HG03460 (cell line): ENCODE measurements at regions not wholly inside any gene's neighbourhood (a gene's known extent, or its start where the extent isn't known, plus 50 kb on each side); places are given as distances from the start of the nearest gene placed in this dataset.
"Not testable (repeated sequence)": the region's sequence is repeated elsewhere in the genome, so short reads cannot be mapped to it uniquely, and the experiment has no call there.

Experiments
- ATAC-seq: cut with Tn5 transposase; IDR thresholded peaks from one replicate; pipeline ENCODE4 v1.9.1; 2021; ENCODE audit not compliant: unreplicated experiment

DNA sequence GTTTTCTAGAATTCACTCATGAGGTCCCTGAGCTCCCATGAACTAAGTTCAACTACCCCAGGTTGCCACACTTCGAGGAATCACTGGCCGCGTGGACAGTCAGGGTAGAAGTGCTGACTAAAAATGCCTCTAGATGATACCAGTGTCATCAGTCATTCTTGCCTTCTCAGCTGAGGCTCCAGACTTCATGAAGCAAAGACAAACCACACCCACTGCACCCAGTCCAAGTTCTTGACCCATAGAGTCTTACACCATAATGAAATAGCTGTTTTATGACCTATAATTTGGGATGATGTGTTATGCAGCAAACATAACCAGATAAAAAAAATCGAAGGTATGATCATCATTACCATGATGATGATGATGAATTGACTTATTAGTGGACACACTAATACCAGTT is 632.9 kb upstream of the TLE4 start:
- no peak for ATAC-seq

GRCh38 chr9:78939311-78940065 is 632.3 kb upstream of the TLE4 start:
- no peak for ATAC-seq

DNA sequence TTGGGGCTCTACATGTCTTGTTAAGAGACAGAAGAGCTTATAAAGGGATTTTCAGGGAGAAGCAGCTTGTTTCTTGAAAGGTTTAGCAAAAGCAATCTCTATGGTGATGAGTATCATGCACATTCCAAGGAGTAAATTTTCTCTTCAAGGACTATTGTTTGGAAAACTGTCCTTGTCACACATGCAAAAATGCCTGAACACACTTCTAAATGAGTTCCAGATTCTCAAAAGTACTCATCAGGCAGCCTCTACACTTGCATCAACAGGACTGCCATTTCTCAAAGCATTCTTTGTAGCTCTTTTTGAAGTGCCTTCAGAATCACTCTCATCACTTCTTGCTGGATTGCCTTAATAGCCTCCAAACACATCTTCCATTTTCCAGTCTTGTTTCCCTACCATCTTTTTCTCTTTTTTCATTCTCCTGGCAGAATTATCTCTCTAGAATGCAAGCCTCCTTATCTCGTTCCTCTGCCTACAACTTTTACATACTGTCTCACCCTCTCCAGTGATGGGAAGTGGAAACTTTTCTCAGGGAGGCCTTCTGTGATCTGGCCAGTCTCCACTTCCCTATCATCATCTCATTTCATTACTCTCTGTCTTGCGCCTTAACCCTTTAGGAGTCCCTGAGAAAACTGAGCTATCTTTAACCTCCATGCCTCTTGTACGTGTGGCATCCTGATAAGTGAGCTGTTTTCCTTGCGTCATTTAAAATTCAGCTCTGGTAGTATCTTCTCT is 631.5 kb upstream of the TLE4 start:
- no peak for ATAC-seq

DNA sequence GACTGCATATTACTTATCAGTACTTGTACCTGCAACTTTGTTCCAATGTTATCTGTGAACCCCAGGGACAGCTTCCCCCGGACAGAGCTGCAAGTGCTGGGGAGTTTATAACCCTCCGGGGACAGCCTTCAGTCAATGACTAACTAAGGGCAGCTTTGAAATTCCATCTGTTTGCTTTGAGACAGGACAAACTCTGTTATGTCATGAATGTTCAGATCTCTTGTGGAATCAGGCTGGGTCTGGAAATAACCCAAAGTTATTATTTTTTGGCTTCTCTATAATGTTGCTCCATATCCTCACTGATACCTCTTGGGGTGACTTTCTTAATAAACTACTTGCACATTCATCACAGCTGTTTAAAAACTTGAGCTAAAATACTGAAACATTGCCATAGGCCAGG is 617.5 kb upstream of the TLE4 start:
- ATAC-seq, result no peak

GRCh38 chr9:78958892-78959291 is 612.9 kb upstream of the TLE4 start:
- ATAC-seq, result no peak

DNA sequence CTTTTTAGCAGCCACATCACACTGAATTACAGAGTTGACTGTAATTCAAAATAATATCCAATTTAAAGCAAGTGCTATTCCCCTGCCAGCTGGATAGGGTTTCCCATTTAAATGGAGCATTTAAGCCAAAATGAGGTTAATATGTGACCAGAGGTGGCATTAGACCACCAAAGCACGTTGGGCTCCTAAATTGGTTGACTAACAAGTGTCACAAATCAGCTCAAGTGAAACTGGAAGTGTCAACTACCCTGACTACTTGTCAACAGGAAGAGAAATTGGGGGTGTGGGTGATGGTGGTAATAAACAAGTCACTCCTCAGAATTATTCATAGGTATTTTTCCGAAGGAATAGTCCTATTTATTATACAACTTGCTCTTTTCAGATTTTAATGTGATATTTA is 609.6 kb upstream of the TLE4 start:
- no peak for ATAC-seq

DNA sequence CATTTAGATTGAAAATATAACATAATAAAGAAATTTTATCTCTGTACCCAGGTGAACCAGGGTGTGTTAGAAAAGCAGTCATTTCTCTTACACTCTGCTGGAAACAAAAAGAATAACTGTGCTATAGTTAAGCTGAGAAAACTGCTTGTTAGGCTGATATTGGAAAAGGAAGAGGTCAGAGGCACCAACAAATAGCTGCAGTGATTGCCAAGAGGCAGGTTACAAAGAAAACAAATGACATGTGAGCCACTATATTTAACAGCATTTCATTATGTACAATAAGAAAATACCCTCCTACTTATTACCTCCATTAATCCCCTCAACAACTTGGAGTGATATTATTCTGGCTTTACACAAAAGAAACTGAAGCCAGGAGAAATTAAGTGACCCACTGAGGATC is 607.9 kb upstream of the TLE4 start:
- no peak for ATAC-seq

DNA sequence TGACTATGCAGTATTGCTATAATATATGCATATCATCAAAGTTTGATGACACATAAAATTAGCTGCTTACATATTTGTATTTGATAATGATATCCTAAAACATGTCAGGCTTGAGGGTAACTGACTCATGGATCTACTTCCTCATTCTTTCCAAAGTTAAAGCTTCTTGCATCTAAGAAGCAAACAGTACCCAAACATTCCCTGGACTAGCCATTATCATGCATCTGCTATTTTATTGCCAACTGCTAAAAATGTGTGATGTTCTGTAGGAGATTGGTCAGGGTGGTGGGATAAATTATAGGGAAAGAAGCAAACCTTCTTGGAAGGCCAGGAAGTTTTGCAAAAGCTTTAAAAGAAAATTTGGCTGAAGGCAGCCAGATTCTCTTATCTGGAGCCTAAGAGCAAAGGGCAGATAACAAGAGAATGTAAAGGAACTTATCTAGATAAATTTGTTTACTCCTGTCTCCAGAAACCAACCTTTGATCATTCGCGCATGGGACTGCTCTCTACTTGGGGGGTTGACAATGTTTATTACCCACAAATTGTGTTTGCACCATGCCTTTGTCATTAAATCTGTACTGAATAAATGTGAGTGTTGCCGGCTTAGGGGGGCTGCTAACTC is 604.1 kb upstream of the TLE4 start:
- no peak for ATAC-seq

DNA sequence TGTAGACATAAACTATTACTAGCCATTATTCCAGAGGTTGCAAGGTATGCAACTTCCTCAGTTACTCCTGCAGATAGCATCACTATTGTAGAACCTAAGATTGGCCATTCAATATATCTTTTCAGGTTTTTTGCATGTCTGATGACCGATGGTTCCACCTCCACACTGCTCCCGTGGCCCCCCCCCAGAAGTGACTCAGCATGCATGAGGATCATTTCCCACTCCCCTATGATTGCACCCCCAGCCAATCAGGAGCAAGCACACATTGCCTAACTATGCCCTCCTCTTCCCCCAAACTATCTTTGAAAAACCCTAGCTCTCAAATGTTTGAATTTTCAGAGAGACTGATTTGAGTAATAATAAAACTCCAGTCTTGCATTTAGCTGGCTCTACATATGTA is 601.4 kb upstream of the TLE4 start:
- no peak for ATAC-seq

GRCh38 chr9:78971540-78971939 is 600.2 kb upstream of the TLE4 start:
- no peak for ATAC-seq

GRCh38 chr9:78972303-78972999 is 599.3 kb upstream of the TLE4 start:
- ATAC-seq, result no peak

DNA sequence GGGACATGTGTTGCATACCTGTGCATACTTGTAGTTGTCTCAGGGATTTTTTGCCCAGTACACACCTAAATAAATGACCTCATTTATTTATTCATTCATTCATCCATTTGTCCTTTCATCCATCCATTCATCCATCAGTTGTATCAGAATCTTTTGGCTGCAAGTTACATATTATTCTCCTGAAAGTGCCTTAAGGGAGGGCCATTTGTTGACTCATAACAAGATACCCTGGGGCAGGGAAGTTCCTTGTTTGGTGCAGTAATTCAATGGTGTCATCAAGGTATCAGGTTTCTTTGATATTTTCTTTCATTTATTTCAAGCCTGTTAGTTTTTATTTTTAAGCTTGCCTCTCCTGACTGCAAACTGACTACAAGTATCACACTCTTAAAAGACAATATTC is 597.9 kb upstream of the TLE4 start:
- no peak for ATAC-seq

DNA sequence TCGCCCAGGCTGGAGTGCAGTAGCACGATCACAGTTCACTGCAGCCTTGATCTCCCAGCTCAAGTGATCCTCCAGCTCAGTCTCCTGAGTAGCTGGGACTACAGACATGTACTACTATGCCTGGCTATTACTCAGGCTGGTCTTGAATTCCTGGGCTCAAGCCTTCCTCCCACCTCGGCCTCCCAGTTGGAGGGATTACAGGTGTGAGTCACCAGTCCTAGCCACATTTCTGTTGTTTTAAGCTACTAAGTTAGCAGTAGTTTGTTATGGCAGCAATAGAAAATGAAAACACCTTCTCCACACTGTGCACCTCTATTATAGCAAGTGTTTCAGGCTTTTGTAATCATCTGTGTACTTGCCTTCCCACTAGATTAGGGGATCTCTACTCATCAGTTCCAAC is 588.9 kb upstream of the TLE4 start:
- ATAC-seq, result no peak

- no peak for ATAC-seq
Observed at GRCh38 chr9:78985084-78985738, 586.6 kb upstream of the TLE4 start.

GRCh38 chr9:78986446-78986845 is 585.3 kb upstream of the TLE4 start:
- ATAC-seq, result no peak

DNA sequence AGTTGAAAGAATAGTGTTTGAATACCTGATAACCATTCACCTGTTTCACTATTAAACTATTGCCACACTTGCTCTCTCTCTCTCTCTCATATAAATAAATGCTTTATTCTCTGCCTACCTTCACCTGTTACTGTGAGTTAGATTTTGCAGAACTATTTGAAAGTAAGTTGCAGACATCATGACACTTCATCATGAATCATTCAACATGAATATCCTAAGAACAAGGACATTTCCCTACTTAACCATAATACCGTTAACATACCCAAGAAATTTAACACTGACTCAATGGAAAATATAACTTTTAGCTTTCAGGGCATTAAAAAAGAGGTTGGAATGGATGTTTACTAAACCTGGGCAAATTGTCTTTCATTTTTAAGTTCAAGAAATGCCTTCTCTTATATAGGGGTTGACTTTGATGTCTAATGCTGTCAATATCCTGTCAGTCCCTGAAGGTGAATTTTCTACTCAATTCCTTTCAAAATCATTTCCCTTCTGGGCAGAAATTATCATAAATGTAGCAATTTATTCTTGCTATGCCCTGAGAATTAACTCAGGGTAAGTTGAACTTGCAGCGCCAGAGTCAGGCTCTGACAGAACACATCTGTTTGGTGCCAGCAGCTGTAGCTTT is 582.6 kb upstream of the TLE4 start:
- ATAC-seq, result no peak

DNA sequence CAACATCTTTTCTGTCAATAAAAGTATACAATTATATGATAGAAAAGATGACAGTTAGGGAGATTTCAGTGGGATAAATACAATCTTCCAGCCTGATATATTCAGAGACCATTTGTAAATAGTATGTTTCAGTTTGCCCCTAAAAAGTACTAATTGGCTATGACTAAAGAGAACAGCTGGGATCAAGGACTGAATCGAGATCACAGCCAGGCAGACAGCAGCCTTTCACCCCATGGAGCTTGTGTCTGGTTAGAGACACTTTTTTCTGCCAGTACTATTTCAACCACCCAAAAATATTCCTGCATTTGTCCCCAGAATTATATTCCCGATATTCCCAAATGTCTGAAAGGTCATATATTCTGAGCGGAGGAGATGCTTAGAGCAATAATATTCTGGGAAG is 577.3 kb upstream of the TLE4 start:
- ATAC-seq, result no peak

DNA sequence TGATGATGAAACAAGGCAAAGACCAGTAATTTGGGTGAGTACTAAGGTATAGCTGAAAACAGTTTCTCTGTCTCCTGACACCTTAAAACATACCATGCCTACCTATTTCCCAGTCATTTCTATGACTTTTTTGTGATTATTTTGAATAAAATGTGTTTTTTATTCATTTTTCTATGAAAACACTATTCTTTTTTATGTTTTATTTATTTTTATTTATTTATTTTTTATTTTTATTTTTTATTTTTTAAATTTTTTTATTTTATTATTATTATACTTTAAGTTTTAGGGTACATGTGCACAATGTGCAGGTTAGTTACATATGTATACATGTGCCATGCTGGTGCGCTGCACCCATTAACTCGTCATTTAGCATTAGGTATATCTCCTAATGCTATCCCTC is 576.8 kb upstream of the TLE4 start:
- not testable (repeated sequence) for ATAC-seq

GRCh38 chr9:78997296-78997695 is 574.5 kb upstream of the TLE4 start:
- ATAC-seq, result no peak

GRCh38 chr9:79000230-79001002 is 571.3 kb upstream of the TLE4 start:
- no peak for ATAC-seq
